SH-SY5Y (cell line): ENCODE measurements at regions not wholly inside any gene's neighbourhood (a gene's known extent, or its start where the extent isn't known, plus 50 kb on each side); places are given as distances from the start of the nearest gene placed in this dataset.

Experiments used
- GATA2 ChIP-seq: IDR thresholded peaks from 2 replicates; pipeline ENCODE4 v1.6.1; 2011; ENCODE audit warnings: mild to moderate bottlenecking, low read depth, low read length
- GATA3 ChIP-seq: IDR thresholded peaks from 2 replicates; pipeline ENCODE4 v1.6.1; 2011; ENCODE audit warnings: low read depth, mild to moderate bottlenecking, low read length, moderate library complexity

- TF ChIP-seq GATA2 (no peak), GATA3 (no peak)
Measured at GRCh38 chr15:31433091-31433490, 106.5 kb downstream of the KLF13 start.

GRCh38 chr15:31433574-31433973 lies 106.9 kb downstream of the KLF13 start:
- TF ChIP-seq GATA3 (no peak), GATA2 (no peak)

- no peak for TF ChIP-seq GATA2
- TF ChIP-seq GATA3: no peak
Measured at GRCh38 chr15:31434275-31434587, 107.6 kb downstream of the KLF13 start.

GRCh38 chr15:31434588-31435260 lies 108.1 kb downstream of the KLF13 start:
- TF ChIP-seq GATA2 (no peak), GATA3 (no peak)

GRCh38 chr15:31435261-31435911 lies 108.8 kb downstream of the KLF13 start:
- no peak for TF ChIP-seq GATA3
- TF ChIP-seq GATA2: no peak

- TF ChIP-seq GATA3 (no peak), GATA2 (no peak)
Measured at GRCh38 chr15:31435912-31436628, 109.4 kb downstream of the KLF13 start.

GRCh38 chr15:31437686-31438085 lies 111.1 kb downstream of the KLF13 start:
- no peak for TF ChIP-seq GATA2
- TF ChIP-seq GATA3: no peak

GRCh38 chr15:31438601-31439265 lies 112.1 kb downstream of the KLF13 start:
- TF ChIP-seq GATA2 (no peak), GATA3 (no peak)

GRCh38 chr15:31439328-31439727 lies 112.7 kb downstream of the KLF13 start:
- no peak for TF ChIP-seq GATA2
- no peak for TF ChIP-seq GATA3

- TF ChIP-seq GATA3: no peak
- no peak for TF ChIP-seq GATA2
Measured at GRCh38 chr15:31440754-31441311, 114.2 kb downstream of the KLF13 start.

GRCh38 chr15:31442226-31442625 lies 115.6 kb downstream of the KLF13 start:
- TF ChIP-seq GATA3 (no peak), GATA2 (no peak)

- TF ChIP-seq GATA2 (no peak), GATA3 (no peak)
Measured at GRCh38 chr15:31442699-31443111, 116.1 kb downstream of the KLF13 start.

GRCh38 chr15:31444844-31445243 lies 118.2 kb downstream of the KLF13 start:
- TF ChIP-seq GATA2 (no peak), GATA3 (no peak)

- TF ChIP-seq GATA2 (no peak), GATA3 (no peak)
Measured at GRCh38 chr15:31446546-31446945, 119.9 kb downstream of the KLF13 start.
